Liver (tissue), 8 donors: ENCODE measurements at regions not wholly inside any gene's neighbourhood (a gene's known extent, or its start where the extent isn't known, plus 50 kb on each side); places are given as distances from the start of the nearest gene placed in this dataset.

Experiments
- DNase-seq: peaks from one replicate; pipeline ENCODE4 v3.0.0-alpha.2; 2017; ENCODE audit warnings: low spot score
- H3K27ac ChIP-seq, 2 donors: one replicate each; pipeline ENCODE4 v1.7.0; 2013; ENCODE audit warnings: inconsistent platforms in 2 of 2, low read length in 2 of 2, control low read depth in 1 of 2, low read depth in 1 of 2, mild to moderate bottlenecking in 1 of 2
- H3K27me3 ChIP-seq, 4 donors: one replicate each; pipeline versions ENCODE4 v1.6.1 to v1.7.0; 2013; ENCODE audit warnings: low read length in 3 of 4, inconsistent platforms in 1 of 4, mild to moderate bottlenecking in 1 of 4, moderate library complexity in 1 of 4; ENCODE audit not compliant: control insufficient read depth in 4 of 4, insufficient read depth in 4 of 4
- H3K36me3 ChIP-seq, 4 donors: one replicate each; pipeline versions ENCODE4 v1.6.1 to v1.7.0; 2013; ENCODE audit warnings: low read length in 3 of 4, mild to moderate bottlenecking in 3 of 4, low read depth in 1 of 4, moderate library complexity in 1 of 4; ENCODE audit not compliant: control insufficient read depth in 4 of 4, insufficient read depth in 3 of 4
- H3K4me1 ChIP-seq, 4 donors: one replicate each; pipeline versions ENCODE4 v1.6.1 to v1.7.0; 2013; ENCODE audit warnings: low read length in 3 of 4, mild to moderate bottlenecking in 3 of 4, moderate library complexity in 1 of 4; ENCODE audit not compliant: control insufficient read depth in 4 of 4, insufficient read depth in 4 of 4
- H3K4me3 ChIP-seq, 3 donors: one replicate each; pipeline versions ENCODE4 v1.6.1 to v1.7.0; 2013; ENCODE audit warnings: low read length in 3 of 3, control low read depth in 1 of 3, low read depth in 1 of 3, mild to moderate bottlenecking in 1 of 3
- H3K9ac ChIP-seq, 2 donors: one replicate each; pipeline ENCODE4 v1.7.0; 2013; ENCODE audit warnings: low read length in 2 of 2, mild to moderate bottlenecking in 2 of 2, moderate library complexity in 2 of 2, control low read depth in 1 of 2, low read depth in 1 of 2
- H3K9me3 ChIP-seq, 4 donors: one replicate each; pipeline versions ENCODE4 v1.6.1 to v1.7.0; 2013; ENCODE audit warnings: low read length in 3 of 4; ENCODE audit not compliant: control insufficient read depth in 4 of 4
- ATF3 ChIP-seq: IDR thresholded peaks from 2 replicates; pipeline ENCODE4 v1.6.1; 2016; ENCODE audit warnings: antibody characterized with exemption
- CTCF ChIP-seq: fragments of 150-350 bp; IDR thresholded peaks from 2 replicates; pipeline ENCODE4 v1.5.1; 2017; ENCODE audit warnings: improper control_type of control experiment, low read depth, low read length; ENCODE audit not compliant: missing input control
- EGR1 ChIP-seq, 2 donors: IDR thresholded peaks; 2 replicates each; pipeline ENCODE4 v1.6.1; 2016 to 2018; ENCODE audit warnings: antibody characterized with exemption in 2 of 2, low read depth in 2 of 2
- FOXA1 ChIP-seq: IDR thresholded peaks from 2 replicates; pipeline ENCODE4 v1.6.1; 2016; ENCODE audit warnings: antibody characterized with exemption
- FOXA2 ChIP-seq: IDR thresholded peaks from 2 replicates; pipeline ENCODE4 v1.6.1; 2016; ENCODE audit warnings: antibody characterized with exemption
- GABPA ChIP-seq, 2 donors: IDR thresholded peaks in 1 of 2; conservative IDR thresholded peaks in 1 of 2; 2 replicates each; pipeline ENCODE4 v1.6.1; 2016; ENCODE audit warnings: antibody characterized with exemption in 2 of 2, mild to moderate bottlenecking in 1 of 2, moderate library complexity in 1 of 2
- HNF4A ChIP-seq, 2 donors: conservative IDR thresholded peaks; 2 replicates each; pipeline ENCODE4 v1.6.1; 2016; ENCODE audit warnings: antibody characterized with exemption in 2 of 2, mild to moderate bottlenecking in 2 of 2
- JUND ChIP-seq, 2 donors: IDR thresholded peaks; 2 replicates each; pipeline ENCODE4 v1.6.1; 2016; ENCODE audit warnings: antibody characterized with exemption in 2 of 2
- MAX ChIP-seq: IDR thresholded peaks from 2 replicates; pipeline ENCODE4 v1.6.1; 2016; ENCODE audit warnings: antibody characterized with exemption
- NR2F2 ChIP-seq: IDR thresholded peaks from 2 replicates; pipeline ENCODE4 v1.6.1; 2016; ENCODE audit warnings: antibody characterized with exemption
- RAD21 ChIP-seq, 2 donors: IDR thresholded peaks; 2 replicates each; pipeline ENCODE4 v1.6.1; 2016; ENCODE audit warnings: antibody characterized with exemption in 2 of 2, mild to moderate bottlenecking in 2 of 2
- RXRA ChIP-seq, 2 donors: IDR thresholded peaks; 2 replicates each; pipeline ENCODE4 v1.6.1; 2017 to 2018; ENCODE audit warnings: antibody characterized with exemption in 2 of 2, mild to moderate bottlenecking in 1 of 2
- TAF1 ChIP-seq: conservative IDR thresholded peaks from 2 replicates; pipeline ENCODE4 v1.6.1; 2016; ENCODE audit warnings: antibody characterized with exemption, mild to moderate bottlenecking
- YY1 ChIP-seq: IDR thresholded peaks from 2 replicates; pipeline ENCODE4 v1.6.1; 2016; ENCODE audit warnings: antibody characterized with exemption, mild to moderate bottlenecking
- ZBTB33 ChIP-seq: IDR thresholded peaks from 2 replicates; pipeline ENCODE4 v1.6.1; 2016; ENCODE audit warnings: antibody characterized with exemption
- WGBS: extraction: QIAGEN DNeasy Blood & Tissue Kit; methylation state at CpG from one replicate; pipeline ENCODE4 v1.1.7; 2013; 5-methylcytosine and 5-hydroxymethylcytosine counted together
- donor health status: healthy.
- donor health status: healthy.
- donor health status: healthy.
- donor health status: healthy.
- donor health status: healthy.

GRCh38 chr12:87768501-87769287 is 260.5 kb downstream of the C12orf50 start:
- Histone ChIP-seq H3K9ac (no peak overlapping the region), H3K36me3 (no peaks in the 10 kb centered on the region), H3K27ac (no peak overlapping the region), H3K9me3 (no peaks in the 10 kb centered on the region), H3K27me3 (no peaks in the 10 kb centered on the region), H3K4me3 (no peak overlapping the region), H3K4me1 (no peaks in the 10 kb centered on the region)
- no peak for TF ChIP-seq RXRA (IDR thresholded peaks at IDR 0.05)
- TF ChIP-seq GABPA (IDR thresholded peaks at IDR 0.05 in 1 of 2, conservative IDR thresholded peaks at IDR 0.05 in 1 of 2): no peak
- no peak for TF ChIP-seq TAF1
- TF ChIP-seq FOXA2: no peak
- TF ChIP-seq ATF3: no peak
- TF ChIP-seq FOXA1: no peak
- no peak for TF ChIP-seq ZBTB33
- DNase-seq: no peak
- WGBS: 80% methylated on average over 11 of the region's 11 CpGs

- TF ChIP-seq NR2F2 (no peak), ZBTB33 (no peak), EGR1 (IDR thresholded peaks at IDR 0.05; ENCODE audit: low read depth in 2 of 2) (no peak), MAX (no peak), RXRA (IDR thresholded peaks at IDR 0.05) (no peak), FOXA2 (no peak), ATF3 (no peak), CTCF (no peak), RAD21 (IDR thresholded peaks at IDR 0.05) (no peak), FOXA1 (no peak), GABPA (IDR thresholded peaks at IDR 0.05 in 1 of 2, conservative IDR thresholded peaks at IDR 0.05 in 1 of 2) (no peak), HNF4A (conservative IDR thresholded peaks at IDR 0.05) (no peak), JUND (IDR thresholded peaks at IDR 0.05) (no peak), YY1 (no peak)
- Histone ChIP-seq H3K27me3 (no peaks in the 10 kb centered on the region), H3K4me3 (no peak overlapping the region), H3K9me3 (no peaks in the 10 kb centered on the region), H3K27ac (no peak overlapping the region), H3K9ac (no peak overlapping the region), H3K36me3 (no peaks in the 10 kb centered on the region), H3K4me1 (no peaks in the 10 kb centered on the region)
- no peak for DNase-seq
Observed at GRCh38 chr12:87766044-87766443, 263.2 kb downstream of the C12orf50 start.
